Neuron (in vitro differentiated cells): ENCODE measurements at regions not wholly inside any gene's neighbourhood (a gene's known extent, or its start where the extent isn't known, plus 50 kb on each side); places are given as distances from the start of the nearest gene placed in this dataset.

Experiments used
- H2AFZ ChIP-seq: one replicate; pipeline ENCODE4 v1.6.1; 2013; ENCODE audit warnings: low read depth, mild to moderate bottlenecking, inconsistent platforms, low read length, moderate library complexity
- H3K27me3 ChIP-seq: one replicate; pipeline ENCODE4 v1.6.1; 2013; ENCODE audit warnings: low read length; ENCODE audit not compliant: insufficient read depth
- H3K36me3 ChIP-seq: one replicate; pipeline ENCODE4 v1.6.1; 2013; ENCODE audit warnings: low read length; ENCODE audit not compliant: insufficient read depth
- H3K4me1 ChIP-seq: one replicate; pipeline ENCODE4 v1.6.1; 2013; ENCODE audit warnings: low read length; ENCODE audit not compliant: insufficient read depth
- H3K4me3 ChIP-seq: 2 replicates; pipeline ENCODE4 v1.5.1; 2013; ENCODE audit warnings: mild to moderate bottlenecking, low read length, moderate library complexity
- H3K9me3 ChIP-seq: one replicate; pipeline ENCODE4 v1.6.1; 2013; ENCODE audit warnings: low read length

GRCh38 chr10:2023687-2024086 lies 286.4 kb upstream of the ADARB2 start:
- no peaks in the 10 kb centered on the region for H3K36me3 ChIP-seq
- H3K9me3 ChIP-seq: no peaks in the 10 kb centered on the region
- no peak overlapping the region for H2AFZ ChIP-seq
- H3K27me3 ChIP-seq: no peaks in the 10 kb centered on the region
- no peak overlapping the region for H3K4me3 ChIP-seq
- H3K4me1 ChIP-seq: no peaks in the 10 kb centered on the region

- no peaks in the 10 kb centered on the region for H3K36me3 ChIP-seq
- no peak overlapping the region for H2AFZ ChIP-seq
- H3K27me3 ChIP-seq: no peaks in the 10 kb centered on the region
- no peaks in the 10 kb centered on the region for H3K9me3 ChIP-seq
- H3K4me1 ChIP-seq: peaks cover 4% of the 10 kb centered on the region
- H3K4me3 ChIP-seq: no peak overlapping the region
These were observed 285.1 kb upstream of the ADARB2 start for GRCh38 chr10:2022401-2022800.

GRCh38 chr10:2020836-2021235 lies 283.5 kb upstream of the ADARB2 start:
- no peaks in the 10 kb centered on the region for H3K9me3 ChIP-seq
- H3K36me3 ChIP-seq: no peaks in the 10 kb centered on the region
- no peak overlapping the region for H2AFZ ChIP-seq
- H3K27me3 ChIP-seq: no peaks in the 10 kb centered on the region
- peaks cover 4% of the 10 kb centered on the region for H3K4me1 ChIP-seq
- H3K4me3 ChIP-seq: no peak overlapping the region

- H3K9me3 ChIP-seq: no peaks in the 10 kb centered on the region
- no peaks in the 10 kb centered on the region for H3K27me3 ChIP-seq
- peaks cover 4% of the 10 kb centered on the region for H3K4me1 ChIP-seq
- H3K4me3 ChIP-seq: no peak overlapping the region
- H3K36me3 ChIP-seq: no peaks in the 10 kb centered on the region
- no peak overlapping the region for H2AFZ ChIP-seq
These were observed 282.5 kb upstream of the ADARB2 start for GRCh38 chr10:2019803-2020202.

GRCh38 chr10:2019281-2019680 lies 282.0 kb upstream of the ADARB2 start:
- no peaks in the 10 kb centered on the region for H3K27me3 ChIP-seq
- H3K9me3 ChIP-seq: no peaks in the 10 kb centered on the region
- no peak overlapping the region for H2AFZ ChIP-seq
- no peak overlapping the region for H3K4me3 ChIP-seq
- H3K4me1 ChIP-seq: peaks cover 4% of the 10 kb centered on the region
- H3K36me3 ChIP-seq: no peaks in the 10 kb centered on the region

GRCh38 chr10:2014541-2014940 lies 277.2 kb upstream of the ADARB2 start:
- peaks cover 4% of the 10 kb centered on the region for H3K4me1 ChIP-seq
- no peaks in the 10 kb centered on the region for H3K9me3 ChIP-seq
- no peaks in the 10 kb centered on the region for H3K36me3 ChIP-seq
- H3K4me3 ChIP-seq: no peak overlapping the region
- no peak overlapping the region for H2AFZ ChIP-seq
- no peaks in the 10 kb centered on the region for H3K27me3 ChIP-seq

- Histone ChIP-seq H3K4me1 (no peaks in the 10 kb centered on the region), H3K4me3 (no peak overlapping the region)
These were observed 274.9 kb upstream of the ADARB2 start for GRCh38 chr10:2012209-2012608.

GRCh38 chr10:2011106-2011716 lies 273.9 kb upstream of the ADARB2 start:
- H3K9me3 ChIP-seq: no peaks in the 10 kb centered on the region

More at GRCh38 chr10:2012209-2012608, 274.9 kb upstream of the ADARB2 start:
- Histone ChIP-seq H3K27me3 (no peaks in the 10 kb centered on the region), H3K9me3 (no peaks in the 10 kb centered on the region), H2AFZ (no peak overlapping the region), H3K36me3 (no peaks in the 10 kb centered on the region)

GRCh38 chr10:2005546-2005945 lies 268.2 kb upstream of the ADARB2 start:
- Histone ChIP-seq H3K36me3 (no peaks in the 10 kb centered on the region), H3K27me3 (no peaks in the 10 kb centered on the region), H2AFZ (no peak overlapping the region), H3K4me3 (no peak overlapping the region), H3K4me1 (no peaks in the 10 kb centered on the region), H3K9me3 (no peaks in the 10 kb centered on the region)

More at GRCh38 chr10:2011106-2011716, 273.9 kb upstream of the ADARB2 start:
- Histone ChIP-seq H3K4me1 (no peaks in the 10 kb centered on the region), H3K4me3 (no peak overlapping the region), H2AFZ (no peak overlapping the region), H3K27me3 (no peaks in the 10 kb centered on the region), H3K36me3 (no peaks in the 10 kb centered on the region)

GRCh38 chr10:1992930-1993329 lies 255.6 kb upstream of the ADARB2 start:
- no peaks in the 10 kb centered on the region for H3K4me1 ChIP-seq
- no peaks in the 10 kb centered on the region for H3K27me3 ChIP-seq
- no peaks in the 10 kb centered on the region for H3K36me3 ChIP-seq
- H3K9me3 ChIP-seq: no peaks in the 10 kb centered on the region
- H3K4me3 ChIP-seq: no peak overlapping the region
- no peak overlapping the region for H2AFZ ChIP-seq

- no peaks in the 10 kb centered on the region for H3K36me3 ChIP-seq
- H2AFZ ChIP-seq: no peak overlapping the region
- H3K4me3 ChIP-seq: no peak overlapping the region
- H3K27me3 ChIP-seq: no peaks in the 10 kb centered on the region
- H3K4me1 ChIP-seq: no peaks in the 10 kb centered on the region
- H3K9me3 ChIP-seq: no peaks in the 10 kb centered on the region
These were observed 251.8 kb upstream of the ADARB2 start for GRCh38 chr10:1989090-1989489.

- Histone ChIP-seq H3K27me3 (no peaks in the 10 kb centered on the region), H3K36me3 (no peaks in the 10 kb centered on the region), H2AFZ (no peak overlapping the region), H3K9me3 (no peaks in the 10 kb centered on the region), H3K4me3 (no peak overlapping the region), H3K4me1 (no peaks in the 10 kb centered on the region)
These were observed 244.7 kb upstream of the ADARB2 start for GRCh38 chr10:1981976-1982375.

- H3K9me3 ChIP-seq: no peaks in the 10 kb centered on the region
- H3K36me3 ChIP-seq: no peaks in the 10 kb centered on the region
- no peaks in the 10 kb centered on the region for H3K4me1 ChIP-seq
- H2AFZ ChIP-seq: no peak overlapping the region
- H3K27me3 ChIP-seq: no peaks in the 10 kb centered on the region
- no peak overlapping the region for H3K4me3 ChIP-seq
These were observed 243.1 kb upstream of the ADARB2 start for GRCh38 chr10:1980459-1980858.

GRCh38 chr10:1978584-1978983 lies 241.3 kb upstream of the ADARB2 start:
- Histone ChIP-seq H3K36me3 (no peaks in the 10 kb centered on the region), H3K4me3 (no peak overlapping the region), H2AFZ (no peak overlapping the region), H3K27me3 (no peaks in the 10 kb centered on the region), H3K9me3 (no peaks in the 10 kb centered on the region), H3K4me1 (no peaks in the 10 kb centered on the region)
